Panc1 (cell line): ENCODE measurements at regions not wholly inside any gene's neighbourhood (a gene's known extent, or its start where the extent isn't known, plus 50 kb on each side); places are given as distances from the start of the nearest gene placed in this dataset.

Source experiments
- ATAC-seq: fragments of 200-7000 bp; cut with Tn5 transposase; 2 replicates; pipeline ENCODE4 v1.9.1; 2020; ENCODE audit warnings: mild to moderate bottlenecking, moderate library complexity
- BruUV-seq: library from RNA; stranded (reverse); fragments of 400-500 nt; replicated peaks from 2 replicates; lab custom pipeline; 2021; lab: Mats Ljungman, UMichigan
- CTCF ChIA-PET: fragments of 300-600 bp; sonication (Branson Sonifier 250); formaldehyde crosslinking; loops from one replicate; lab custom pipeline; 2022; ENCODE audit warnings: antibody characterized with exemption; lab: Charles Lee
- POLR2A ChIA-PET: fragments of 300-600 bp; sonication (Branson Sonifier 250); formaldehyde crosslinking; loops from one replicate; lab custom pipeline; 2022; ENCODE audit warnings: antibody characterized with exemption; lab: Charles Lee
- DNase-seq: peaks from one replicate; pipeline ENCODE4 v3.0.0-alpha.2; 2010; ENCODE audit warnings: low read depth, low spot score
- H3K27ac ChIP-seq: 2 replicates; pipeline ENCODE4 v1.5.1; 2011; ENCODE audit warnings: mild to moderate bottlenecking, low read length, inconsistent platforms
- H3K27me3 ChIP-seq: fragments of 200-500 bp; sonication (Bioruptor generic); 2 replicates; pipeline ENCODE4 v1.6.0; 2014; ENCODE audit warnings: low read length, inconsistent platforms; ENCODE audit not compliant: control insufficient read depth, insufficient read depth
- H3K36me3 ChIP-seq: fragments of 200-500 bp; sonication (Bioruptor generic); 2 replicates; pipeline ENCODE4 v1.5.1; 2014; ENCODE audit warnings: inconsistent platforms, mild to moderate bottlenecking, low read length, moderate library complexity; ENCODE audit not compliant: control insufficient read depth, insufficient read depth
- H3K4me1 ChIP-seq: 2 replicates; pipeline ENCODE4 v1.5.1; 2011; ENCODE audit warnings: inconsistent platforms, mild to moderate bottlenecking, low read length, moderate library complexity; ENCODE audit not compliant: control insufficient read depth, insufficient read depth
- H3K4me3 ChIP-seq, 2 experiments: 2 replicates each; pipeline ENCODE4 v1.5.1; 2011 to 2012; ENCODE audit warnings: low read depth in 2 of 2, low read length in 2 of 2, mild to moderate bottlenecking in 2 of 2, inconsistent platforms in 1 of 2, moderate library complexity in 1 of 2
- H3K9me3 ChIP-seq: fragments of 200-500 bp; sonication (Bioruptor generic); 2 replicates; pipeline ENCODE4 v1.5.1; 2014; ENCODE audit warnings: low read depth, mild to moderate bottlenecking, inconsistent platforms, low read length, moderate library complexity; ENCODE audit not compliant: control insufficient read depth, insufficient read depth
- CTCF ChIP-seq: fragments of 450-650 bp; IDR thresholded peaks from 2 replicates; pipeline ENCODE4 v1.5.1; 2017; ENCODE audit warnings: mild to moderate bottlenecking
- POLR2AphosphoS5 ChIP-seq: IDR thresholded peaks from 2 replicates; pipeline ENCODE4 v1.6.1; 2012; ENCODE audit warnings: mild to moderate bottlenecking, low read depth, low read length, moderate library complexity
- REST ChIP-seq, 2 experiments: IDR thresholded peaks; 2 replicates each; pipeline ENCODE4 v1.6.1; 2011 to 2012; ENCODE audit warnings: low read depth in 2 of 2, control low read depth in 1 of 2, low read length in 1 of 2, mild to moderate bottlenecking in 1 of 2, moderate library complexity in 1 of 2; ENCODE audit not compliant: insufficient read depth in 1 of 2
- SIN3A ChIP-seq: IDR thresholded peaks from 2 replicates; pipeline ENCODE4 v1.6.1; 2012; ENCODE audit warnings: low read depth, mild to moderate bottlenecking, low read length, moderate library complexity, borderline replicate concordance; ENCODE audit not compliant: insufficient read depth
- TCF7L2 ChIP-seq: IDR thresholded peaks from 2 replicates; pipeline ENCODE4 v1.6.1; 2011; ENCODE audit warnings: mild to moderate bottlenecking, low read depth, low read length, inconsistent platforms
- in situ Hi-C: cut with HindIII; loops from 2 replicates; pipeline ENCODE4 v1.10.0; 2016; ENCODE audit warnings: low sequenced_read_pairs, low pct_unique_long_range_greater_than_20kb
- intact Hi-C: fragments of 100-400 bp; cut with micrococcal nuclease; formaldehyde crosslinking; loops from one replicate; pipeline ENCODE4 v1.10.0; 2022; ENCODE audit not compliant: unreplicated experiment

- H3K27ac ChIP-seq, result no peak overlapping the region
- H3K36me3 ChIP-seq, result no peaks in the 10 kb centered on the region
- H3K4me1 ChIP-seq, result 0 out of 2 replicates have a peak, but pooled peaks cover 5% of the 10 kb centered on the region
- no peak overlapping the region for H3K4me3 ChIP-seq
- no peak for ATAC-seq
- ChIA-PET CTCF (no interaction called here), POLR2A (no interaction called here)
- no peaks in the 10 kb centered on the region for H3K27me3 ChIP-seq
- intact Hi-C loops, result no loop called here
- no TSS peak for BruUV-seq
- in situ Hi-C loops, result no loop called here
- DNase-seq, result no peak
- TF ChIP-seq CTCF, result no peak
- TF ChIP-seq SIN3A, result no peak
- no peak for TF ChIP-seq REST (IDR thresholded peaks at IDR 0.05; ENCODE audit: insufficient read depth in 1 of 2, low read depth in 2 of 2, low read length in 1 of 2)
- no peak for TF ChIP-seq TCF7L2
- no peak for TF ChIP-seq POLR2AphosphoS5
- H3K9me3 ChIP-seq, result no peaks in the 10 kb centered on the region
These were observed 153.5 kb upstream of the RAI14 start for GRCh38 chr5:34502581-34502980.

- Histone ChIP-seq H3K9me3 (no peaks in the 10 kb centered on the region), H3K27ac (no peak overlapping the region), H3K4me1 (0 out of 2 replicates have a peak, but pooled peaks cover 5% of the 10 kb centered on the region), H3K4me3 (no peak overlapping the region), H3K27me3 (no peaks in the 10 kb centered on the region; the same call in 1 of the 2 replicates), H3K36me3 (no peaks in the 10 kb centered on the region)
- intact Hi-C loops (no loop called here), in situ Hi-C loops (no loop called here)
- POLR2A ChIA-PET, result no interaction called here
- TF ChIP-seq POLR2AphosphoS5 (no peak), CTCF (no peak), TCF7L2 (no peak), REST (IDR thresholded peaks at IDR 0.05; ENCODE audit: insufficient read depth in 1 of 2, low read depth in 2 of 2, low read length in 1 of 2) (no peak), SIN3A (no peak)
- BruUV-seq, result no TSS peak
- CTCF ChIA-PET, result no interaction called here
- DNase-seq (no peak), ATAC-seq (no peak)
These were observed 152.5 kb upstream of the RAI14 start for GRCh38 chr5:34503379-34504253.
